ENCODE measurements at regions not wholly inside any gene's neighbourhood (a gene's known extent, or its start where the extent isn't known, plus 50 kb on each side); places are given as distances from the start of the nearest gene placed in this dataset.
A peak's percentile ranks its signal among the peaks of the same experiment; 100 is the strongest.
"Not testable (repeated sequence)": the region's sequence is repeated elsewhere in the genome, so short reads cannot be mapped to it uniquely, and the experiment has no call there.

DNA sequence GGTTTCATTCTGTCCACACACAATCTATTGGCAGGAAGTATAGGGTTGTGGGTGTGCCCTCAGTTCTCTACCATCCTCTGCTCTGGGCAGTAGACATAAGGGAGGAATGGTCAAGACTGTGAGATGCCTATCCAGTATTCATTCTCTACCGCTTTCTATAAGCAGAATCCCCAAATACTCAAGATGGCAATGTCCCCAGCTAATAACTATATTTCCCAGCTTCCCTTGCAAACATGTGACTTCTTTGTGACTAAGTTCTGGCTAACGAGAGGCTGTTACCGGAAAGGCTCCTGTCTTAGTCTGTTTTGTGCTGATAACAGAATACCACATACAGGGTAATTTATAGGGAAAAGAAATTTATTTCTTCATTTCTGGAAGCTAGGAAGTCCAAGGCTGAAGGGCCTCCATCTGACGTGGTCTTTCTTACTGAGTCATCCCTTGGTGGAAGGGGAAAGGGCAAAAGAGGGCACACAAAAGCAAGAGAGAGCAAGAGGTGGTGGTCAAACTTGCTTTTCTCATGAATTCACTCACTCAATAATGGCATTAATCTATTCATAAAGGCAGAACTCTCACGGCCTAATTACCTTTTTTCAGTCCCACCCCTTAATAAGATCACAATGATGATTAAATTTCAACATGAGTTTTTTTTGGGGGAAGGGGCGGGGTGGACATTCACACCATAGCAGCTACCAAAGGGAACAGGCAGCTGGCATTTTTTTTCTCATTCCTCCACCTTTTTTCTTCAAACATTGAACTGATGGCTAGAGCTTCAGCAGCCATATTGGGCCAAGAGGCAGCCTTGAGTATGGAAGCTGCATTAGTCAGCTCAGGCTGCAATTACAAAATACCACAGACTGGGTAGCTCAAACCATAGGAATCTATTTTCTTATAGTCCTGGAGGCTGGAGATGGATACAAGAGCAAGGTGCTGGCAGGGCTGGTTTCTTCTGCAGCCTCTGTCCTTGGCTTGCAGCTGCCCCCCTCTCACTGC, 109.7 kb upstream of the OR9Q1 start:
- DNase-seq (ENCODE audit: low read depth in 2 of 2) = no peak

GRCh38 chr11:57917632-57918031, 106.0 kb upstream of the OR9Q1 start:
- no peak for DNase-seq (ENCODE audit: low read depth in 2 of 2)

DNA sequence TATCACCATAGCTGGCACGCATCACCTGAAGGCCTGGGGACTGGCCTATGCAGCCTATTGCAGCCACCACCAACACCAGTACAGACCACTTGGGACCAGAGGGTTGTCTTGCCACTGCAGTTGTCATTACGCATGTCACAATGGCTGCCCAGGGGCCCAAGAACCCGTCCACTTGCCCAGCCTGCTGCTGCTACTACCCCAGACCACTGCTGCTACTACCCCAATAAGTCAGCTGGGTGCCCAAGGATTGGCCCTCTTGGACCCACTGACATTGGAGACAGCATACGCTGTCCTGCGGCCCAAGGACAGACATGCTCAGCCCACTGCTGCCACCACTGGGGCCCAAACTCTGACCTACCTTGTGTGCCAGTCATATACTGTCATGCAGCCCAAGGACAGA, 102.7 kb upstream of the OR9Q1 start:
- no peak for DNase-seq (ENCODE audit: low read depth in 2 of 2)

- no peak for DNase-seq (ENCODE audit: low read depth in 2 of 2)
Observed at GRCh38 chr11:57932105-57932504, 91.6 kb upstream of the OR9Q1 start.

DNA sequence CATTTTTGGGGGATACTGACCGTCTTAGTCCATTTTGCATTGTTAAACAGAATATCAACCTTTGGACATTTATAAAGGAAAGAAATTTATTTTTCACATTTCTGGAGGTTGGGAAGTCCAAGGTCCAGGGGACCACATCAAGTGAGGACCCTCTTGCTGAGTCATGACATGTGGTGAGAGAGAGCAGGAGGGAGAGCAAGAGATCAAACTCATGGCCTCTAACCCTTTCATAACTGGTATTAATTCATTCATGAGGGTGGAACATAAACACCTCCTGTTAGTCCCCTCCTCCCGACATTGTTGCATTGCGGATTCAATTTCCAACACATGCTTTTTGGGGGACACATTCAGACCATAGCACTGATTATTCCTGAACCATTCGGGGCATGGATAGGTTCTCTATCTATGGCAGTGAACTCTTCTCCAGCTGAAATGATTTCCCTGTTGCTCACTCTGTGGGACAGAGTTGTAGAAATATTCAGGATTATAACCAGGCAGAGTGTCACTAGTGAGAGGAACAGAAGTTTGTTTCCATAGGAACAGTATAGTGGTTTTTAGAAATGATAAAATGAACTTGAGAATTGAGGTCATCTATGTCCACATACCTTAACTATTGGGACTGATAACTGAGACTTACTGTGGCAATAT, 88.2 kb upstream of the OR9Q1 start:
- no peak for DNase-seq (ENCODE audit: low read depth in 2 of 2)

DNA sequence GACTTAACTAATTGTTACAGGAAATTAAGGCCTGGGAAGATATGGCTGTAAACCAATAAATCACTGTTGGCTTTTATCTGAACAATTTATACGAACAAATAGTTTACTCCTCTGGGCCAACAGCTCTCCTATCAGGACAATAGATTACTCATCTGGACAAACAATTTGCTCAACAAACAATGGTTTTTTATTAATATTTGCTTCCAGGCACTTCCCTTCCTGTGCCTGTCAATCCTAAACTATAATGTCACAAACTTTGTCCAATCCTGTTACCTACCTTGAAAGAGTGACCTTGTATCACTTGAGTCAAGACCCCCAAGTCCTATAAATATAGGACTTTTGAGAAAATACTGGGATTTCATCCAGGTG, 87.6 kb upstream of the OR9Q1 start:
- peak in 1 of 2 donors; percentile 2 for DNase-seq (ENCODE audit: low read depth in 2 of 2)

DNA sequence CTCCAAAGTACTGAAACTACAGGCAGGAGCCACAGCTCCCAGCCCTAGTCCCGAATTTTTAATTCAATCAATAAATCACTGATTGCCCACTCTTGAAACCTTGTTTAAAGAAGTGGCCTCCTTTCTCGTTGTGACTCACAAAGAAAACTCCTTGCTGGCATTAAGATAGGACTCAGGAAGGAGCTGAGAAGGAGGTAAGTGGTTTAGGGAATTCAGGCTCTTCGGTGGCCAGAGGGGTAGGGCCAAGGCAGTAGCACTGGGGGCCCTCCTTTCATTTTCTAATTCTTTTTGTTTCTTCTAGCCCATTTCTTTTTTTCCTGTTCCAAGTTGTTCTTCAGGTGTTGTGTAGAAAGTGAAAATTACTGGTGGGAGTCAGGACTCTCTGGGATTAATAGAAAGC, 86.2 kb upstream of the OR9Q1 start:
- DNase-seq (ENCODE audit: low read depth in 2 of 2) = no peak

- no peak for DNase-seq (ENCODE audit: low read depth in 2 of 2)
Observed at GRCh38 chr11:57938351-57938750, 85.3 kb upstream of the OR9Q1 start.

- DNase-seq (ENCODE audit: low read depth in 2 of 2) = no peak
Observed at GRCh38 chr11:57940044-57940756, 83.5 kb upstream of the OR9Q1 start.

DNA sequence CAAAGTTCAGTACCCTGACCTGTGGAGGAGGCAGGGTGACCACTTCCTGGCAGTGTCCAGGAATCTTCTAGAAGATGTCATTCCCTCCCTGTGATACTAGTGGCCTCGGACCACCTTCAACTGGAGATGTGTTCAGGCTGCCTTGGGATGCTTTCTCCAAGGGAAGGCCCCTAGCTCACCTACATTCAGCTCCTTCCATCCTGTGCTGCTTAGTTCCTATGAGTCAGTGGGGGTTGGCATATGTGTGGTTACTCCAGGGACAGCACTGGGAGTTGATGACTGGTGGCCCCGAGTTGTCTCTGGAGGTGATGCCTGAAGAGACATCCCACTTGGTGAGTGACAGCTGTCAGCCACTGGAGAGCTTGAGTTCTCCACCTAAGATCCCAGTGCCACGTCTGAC, 81.8 kb upstream of the OR9Q1 start:
- DNase-seq (ENCODE audit: low read depth in 2 of 2) = no peak

DNA sequence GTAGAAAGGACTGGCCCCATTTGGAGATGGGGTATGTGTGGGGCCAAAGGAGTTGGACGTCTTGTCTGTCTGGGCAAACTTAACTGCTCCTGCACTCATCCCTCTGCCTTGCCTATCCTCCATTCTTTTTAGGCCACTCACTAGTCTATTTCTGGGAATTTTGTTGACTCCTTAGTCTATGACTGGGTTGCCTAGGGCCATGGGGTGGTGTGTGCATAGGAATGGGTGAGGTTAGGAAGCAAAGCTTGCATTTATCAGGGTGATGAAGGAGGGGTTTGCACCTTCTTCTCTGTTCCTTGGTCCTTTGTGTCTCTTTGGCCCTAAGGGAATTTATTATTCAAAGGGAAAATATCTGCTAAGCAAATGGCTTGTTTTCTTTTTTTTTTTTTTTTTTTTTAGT, 80.9 kb upstream of the OR9Q1 start:
- no peak for DNase-seq (ENCODE audit: low read depth in 2 of 2)

DNA sequence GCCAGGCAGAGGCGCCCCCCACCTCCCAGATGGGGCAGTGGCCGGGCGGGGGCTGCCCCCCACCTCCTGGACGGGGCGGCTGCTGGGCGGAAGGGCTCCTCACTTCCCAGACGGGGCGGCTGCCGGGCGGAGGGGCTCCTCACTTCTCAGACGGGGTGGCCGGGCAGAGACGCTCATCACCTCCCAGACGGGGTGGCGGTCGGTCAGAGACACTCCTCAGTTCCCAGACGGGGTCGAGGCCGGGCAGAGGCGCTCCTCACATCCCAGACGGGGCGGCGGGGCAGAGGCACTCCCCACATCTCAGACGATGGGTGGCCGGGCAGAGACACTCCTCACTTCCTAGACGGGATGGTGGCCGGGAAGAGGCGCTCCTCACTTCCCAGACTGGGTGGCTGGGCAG, 79.9 kb upstream of the OR9Q1 start:
- not testable (repeated sequence) for DNase-seq (ENCODE audit: low read depth in 2 of 2)

DNA sequence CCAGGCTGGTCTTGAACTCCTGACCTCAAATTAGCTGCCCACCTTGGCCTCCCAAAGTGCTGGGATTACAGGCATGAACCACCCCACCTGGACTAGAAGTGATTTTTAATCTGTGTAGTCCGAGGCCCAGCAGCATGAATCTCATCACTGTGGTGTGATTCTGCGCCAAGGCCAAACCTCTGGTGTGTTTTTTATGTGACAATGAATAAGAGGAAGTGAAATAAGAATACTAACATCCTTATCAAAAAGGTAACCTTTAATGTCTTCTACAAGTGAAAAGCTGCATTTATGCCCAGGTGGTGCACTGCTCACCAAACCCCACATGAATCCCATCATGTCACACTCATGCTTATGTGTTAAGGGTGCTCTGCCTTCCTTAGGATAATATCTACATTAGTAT, 77.1 kb upstream of the OR9Q1 start:
- no peak for DNase-seq (ENCODE audit: low read depth in 2 of 2)

- no peak for DNase-seq (ENCODE audit: low read depth in 2 of 2)
Observed at GRCh38 chr11:57964660-57965059, 59.0 kb upstream of the OR9Q1 start.

- no peak for DNase-seq (ENCODE audit: low read depth in 2 of 2)
Observed at GRCh38 chr11:57971272-57972012, 52.2 kb upstream of the OR9Q1 start.

- DNase-seq (ENCODE audit: low read depth in 2 of 2) = no peak
Observed at GRCh38 chr11:57972013-57972367, 51.7 kb upstream of the OR9Q1 start.

All from lung microvascular endothelial cell (primary cell).